OCI-LY7 (cell line): ENCODE measurements at regions not wholly inside any gene's neighbourhood (a gene's known extent, or its start where the extent isn't known, plus 50 kb on each side); places are given as distances from the start of the nearest gene placed in this dataset.

Experiments used
- BruUV-seq: library from RNA; stranded (reverse); fragments of 400-500 nt; replicated peaks from 2 replicates; lab custom pipeline; 2021; lab: Mats Ljungman, UMichigan
- CTCF ChIA-PET: fragments of 300-600 bp; sonication (Branson Sonifier 250); formaldehyde crosslinking; loops from one replicate; lab custom pipeline; 2022; ENCODE audit warnings: antibody characterized with exemption; ENCODE audit not compliant: unreplicated experiment; lab: Charles Lee
- POLR2A ChIA-PET: fragments of 300-600 bp; sonication (Branson Sonifier 250); formaldehyde crosslinking; loops from one replicate; lab custom pipeline; 2022; ENCODE audit warnings: antibody characterized with exemption; lab: Charles Lee
- DNase-seq: peaks from one replicate; pipeline ENCODE4 v3.0.0-alpha.2; 2015; ENCODE audit warnings: low spot score
- H2AFZ ChIP-seq: fragments of 200-600 bp; sonication (generic), shearing (Covaris generic); 2 replicates; pipeline ENCODE4 v1.6.1; 2014; ENCODE audit warnings: mild to moderate bottlenecking, antibody characterized with exemption, low read length, moderate library complexity
- H3K27ac ChIP-seq: fragments of 200-600 bp; sonication (generic); 2 replicates; pipeline ENCODE4 v1.5.1; 2014; ENCODE audit warnings: mixed run types, low read depth, mild to moderate bottlenecking, moderate library complexity, low read length, inconsistent platforms; ENCODE audit not compliant: poor library complexity, severe bottlenecking
- H3K36me3 ChIP-seq: fragments of 200-600 bp; sonication (generic); 2 replicates; pipeline ENCODE4 v1.6.1; 2014; ENCODE audit warnings: mild to moderate bottlenecking, antibody characterized with exemption, low read length, moderate library complexity, mixed read lengths; ENCODE audit not compliant: insufficient read depth
- H3K4me1 ChIP-seq: fragments of 200-600 bp; sonication (generic); 2 replicates; pipeline ENCODE4 v1.5.1; 2014; ENCODE audit warnings: mild to moderate bottlenecking, low read length; ENCODE audit not compliant: insufficient read depth, poor library complexity, severe bottlenecking
- H3K4me2 ChIP-seq: fragments of 200-600 bp; sonication (generic); 2 replicates; pipeline ENCODE4 v1.6.1; 2014; ENCODE audit warnings: mild to moderate bottlenecking, low read length
- H3K4me3 ChIP-seq: fragments of 200-600 bp; sonication (generic); 2 replicates; pipeline ENCODE4 v1.5.1; 2014; ENCODE audit warnings: mild to moderate bottlenecking, low read depth, low read length; ENCODE audit not compliant: poor library complexity, severe bottlenecking
- H3K79me2 ChIP-seq: fragments of 200-600 bp; sonication (generic); 2 replicates; pipeline ENCODE4 v1.6.1; 2016; ENCODE audit warnings: low read depth, mild to moderate bottlenecking, low read length, moderate library complexity, mixed read lengths; ENCODE audit not compliant: insufficient read depth
- H3K9me2 ChIP-seq: fragments of 200-600 bp; sonication (generic); 2 replicates; pipeline ENCODE4 v1.6.1; 2016; ENCODE audit warnings: mild to moderate bottlenecking, low read length, mixed read lengths; ENCODE audit not compliant: insufficient read depth
- H3K9me3 ChIP-seq: fragments of 200-600 bp; sonication (generic); 2 replicates; pipeline ENCODE4 v1.6.1; 2014; ENCODE audit warnings: mild to moderate bottlenecking, mixed run types, low read length, mixed read lengths
- H4K20me1 ChIP-seq: fragments of 200-600 bp; sonication (generic); 2 replicates; pipeline ENCODE4 v1.6.1; 2014; ENCODE audit warnings: mild to moderate bottlenecking, antibody characterized with exemption, low read length, moderate library complexity, mixed read lengths; ENCODE audit not compliant: insufficient read depth
- EZH2phosphoT487 ChIP-seq: fragments of 200-600 bp; sonication (generic); IDR thresholded peaks from 2 replicates; pipeline ENCODE4 v1.6.1; 2018; ENCODE audit warnings: low read depth, borderline replicate concordance, mild to moderate bottlenecking, mixed run types, antibody characterized with exemption, low read length, moderate library complexity, mixed read lengths
- intact Hi-C: fragments of 100-400 bp; cut with micrococcal nuclease; formaldehyde crosslinking; loops from one replicate; pipeline ENCODE4 v1.10.0; 2022; ENCODE audit not compliant: unreplicated experiment
- TF ChIP-seq, protein P1 (sequence below): fragments of 200-600 bp; sonication (generic); conservative IDR thresholded peaks from 2 replicates; pipeline ENCODE4 v1.5.1; 2014; ENCODE audit warnings: mild to moderate bottlenecking, antibody characterized with exemption, low read length, moderate library complexity, mixed read lengths

- POLR2A ChIA-PET = no interaction called here
These were observed 1960.9 kb upstream of the DEFB115 start for GRCh38 chr20:29296256-29297230.

GRCh38 chr20:29297411-29298270 is 1959.8 kb upstream of the DEFB115 start:
- no TSS peak for BruUV-seq
- H3K4me1 ChIP-seq = no peaks in the 10 kb centered on the region
- TF ChIP-seq, protein P1, sequence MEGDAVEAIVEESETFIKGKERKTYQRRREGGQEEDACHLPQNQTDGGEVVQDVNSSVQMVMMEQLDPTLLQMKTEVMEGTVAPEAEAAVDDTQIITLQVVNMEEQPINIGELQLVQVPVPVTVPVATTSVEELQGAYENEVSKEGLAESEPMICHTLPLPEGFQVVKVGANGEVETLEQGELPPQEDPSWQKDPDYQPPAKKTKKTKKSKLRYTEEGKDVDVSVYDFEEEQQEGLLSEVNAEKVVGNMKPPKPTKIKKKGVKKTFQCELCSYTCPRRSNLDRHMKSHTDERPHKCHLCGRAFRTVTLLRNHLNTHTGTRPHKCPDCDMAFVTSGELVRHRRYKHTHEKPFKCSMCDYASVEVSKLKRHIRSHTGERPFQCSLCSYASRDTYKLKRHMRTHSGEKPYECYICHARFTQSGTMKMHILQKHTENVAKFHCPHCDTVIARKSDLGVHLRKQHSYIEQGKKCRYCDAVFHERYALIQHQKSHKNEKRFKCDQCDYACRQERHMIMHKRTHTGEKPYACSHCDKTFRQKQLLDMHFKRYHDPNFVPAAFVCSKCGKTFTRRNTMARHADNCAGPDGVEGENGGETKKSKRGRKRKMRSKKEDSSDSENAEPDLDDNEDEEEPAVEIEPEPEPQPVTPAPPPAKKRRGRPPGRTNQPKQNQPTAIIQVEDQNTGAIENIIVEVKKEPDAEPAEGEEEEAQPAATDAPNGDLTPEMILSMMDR = no peak
- no peak for TF ChIP-seq EZH2phosphoT487
- H3K9me3 ChIP-seq = no peaks in the 10 kb centered on the region
- ChIA-PET POLR2A (no interaction called here), CTCF (no interaction called here)
- no peak overlapping the region for H2AFZ ChIP-seq
- H3K9me2 ChIP-seq = no peaks in the 10 kb centered on the region
- intact Hi-C loops = no loop called here
- H3K27ac ChIP-seq = no peak overlapping the region
- H3K79me2 ChIP-seq = no peaks in the 10 kb centered on the region
- no peaks in the 10 kb centered on the region for H3K36me3 ChIP-seq
- DNase-seq = no peak
- H3K4me3 ChIP-seq = no peak overlapping the region
- no peak overlapping the region for H3K4me2 ChIP-seq
- no peaks in the 10 kb centered on the region for H4K20me1 ChIP-seq

More at GRCh38 chr20:29296256-29297230, 1960.9 kb upstream of the DEFB115 start:
- Histone ChIP-seq H3K4me3 (no peak overlapping the region), H4K20me1 (no peaks in the 10 kb centered on the region), H3K36me3 (no peaks in the 10 kb centered on the region), H3K27ac (no peak overlapping the region), H2AFZ (no peak overlapping the region), H3K9me3 (no peaks in the 10 kb centered on the region), H3K9me2 (no peaks in the 10 kb centered on the region), H3K4me2 (no peak overlapping the region), H3K79me2 (no peaks in the 10 kb centered on the region), H3K4me1 (no peaks in the 10 kb centered on the region)
- TF ChIP-seq, protein P1 = no peak
- TF ChIP-seq EZH2phosphoT487 = no peak
- CTCF ChIA-PET = no interaction called here
- BruUV-seq = no TSS peak
- intact Hi-C loops = no loop called here
- no peak for DNase-seq
